Endodermal cell (in vitro differentiated cells): ENCODE measurements at regions not wholly inside any gene's neighbourhood (a gene's known extent, or its start where the extent isn't known, plus 50 kb on each side); places are given as distances from the start of the nearest gene placed in this dataset.

ENCODE experiments used
- DNase-seq: peaks from one replicate; pipeline ENCODE4 v3.0.0-alpha.2; 2017
- H3K27ac ChIP-seq: 2 replicates; pipeline ENCODE4 v1.5.1; 2013; ENCODE audit warnings: mild to moderate bottlenecking, low read depth, low read length, moderate library complexity
- H3K27me3 ChIP-seq: 2 replicates; pipeline ENCODE4 v1.6.1; 2013; ENCODE audit warnings: mild to moderate bottlenecking, low read length, moderate library complexity; ENCODE audit not compliant: insufficient read depth, control insufficient read depth, poor library complexity, severe bottlenecking
- H3K36me3 ChIP-seq: 2 replicates; pipeline ENCODE4 v1.7.0; 2013; ENCODE audit warnings: mild to moderate bottlenecking, low read length, moderate library complexity; ENCODE audit not compliant: control insufficient read depth, insufficient read depth
- H3K4me1 ChIP-seq: one replicate; pipeline ENCODE4 v1.7.0; 2013; ENCODE audit warnings: low read length; ENCODE audit not compliant: control insufficient read depth, insufficient read depth
- H3K4me3 ChIP-seq: 2 replicates; pipeline ENCODE4 v1.5.1; 2013; ENCODE audit warnings: mild to moderate bottlenecking, low read length, moderate library complexity
- H3K9ac ChIP-seq: 2 replicates; pipeline ENCODE4 v1.6.1; 2013; ENCODE audit warnings: mild to moderate bottlenecking, low read length, moderate library complexity; ENCODE audit not compliant: poor library complexity, severe bottlenecking; ENCODE audit errors: extremely low read depth
- H3K9me3 ChIP-seq: 2 replicates; pipeline ENCODE4 v1.6.1; 2013; ENCODE audit warnings: mild to moderate bottlenecking, low read length, moderate library complexity; ENCODE audit not compliant: control insufficient read depth
- H3K27ac Mint-ChIP-seq: 2 replicates; pipeline ENCODE4 v1.8.0; 2020; ENCODE audit warnings: mixed read lengths
- H3K27me3 Mint-ChIP-seq: 2 replicates; pipeline ENCODE4 v1.8.0; 2021; ENCODE audit warnings: mild to moderate bottlenecking, mixed read lengths; ENCODE audit not compliant: insufficient read depth
- H3K36me3 Mint-ChIP-seq: 2 replicates; pipeline ENCODE4 v1.8.0; 2020; ENCODE audit warnings: low read depth, mixed read lengths
- H3K4me1 Mint-ChIP-seq: 2 replicates; pipeline ENCODE4 v1.8.0; 2020; ENCODE audit warnings: mixed read lengths
- H3K4me3 Mint-ChIP-seq: 2 replicates; pipeline ENCODE4 v1.8.0; 2020; ENCODE audit warnings: mild to moderate bottlenecking, moderate library complexity, mixed read lengths
- H3K9me3 Mint-ChIP-seq: 2 replicates; pipeline ENCODE4 v1.8.0; 2020; ENCODE audit warnings: mild to moderate bottlenecking, mixed read lengths
- WGBS, 2 experiments: methylation state at CpG; one replicate each; pipeline versions ENCODE4 v1.1.5 to v1.1.7; 2013; ENCODE audit warnings: missing lambda C conversion rate in 2 of 2, mixed read lengths in 1 of 2; ENCODE audit not compliant: insufficient coverage in 1 of 2, insufficient read length in 1 of 2; 5-methylcytosine and 5-hydroxymethylcytosine counted together
- TF ChIP-seq, protein P1 (sequence below): fragments of 200-600 bp; sonication (generic); conservative IDR thresholded peaks from 2 replicates; pipeline ENCODE4 v1.5.0; 2021; ENCODE audit warnings: antibody characterized with exemption, mild to moderate bottlenecking

- Mint-ChIP-seq H3K36me3 (no peaks in the 10 kb centered on the region), H3K4me1 (peaks cover 36% of the 10 kb centered on the region), H3K4me3 (no peak overlapping the region), H3K9me3 (no peaks in the 10 kb centered on the region), H3K27me3 (no peaks in the 10 kb centered on the region), H3K27ac (no peak overlapping the region)
- Histone ChIP-seq H3K9me3 (no peaks in the 10 kb centered on the region), H3K27ac (no peak overlapping the region), H3K4me1 (peaks cover 8% of the 10 kb centered on the region), H3K9ac (no peak overlapping the region), H3K27me3 (no peaks in the 10 kb centered on the region), H3K4me3 (no peak overlapping the region), H3K36me3 (no peaks in the 10 kb centered on the region)
- TF ChIP-seq, protein P1, sequence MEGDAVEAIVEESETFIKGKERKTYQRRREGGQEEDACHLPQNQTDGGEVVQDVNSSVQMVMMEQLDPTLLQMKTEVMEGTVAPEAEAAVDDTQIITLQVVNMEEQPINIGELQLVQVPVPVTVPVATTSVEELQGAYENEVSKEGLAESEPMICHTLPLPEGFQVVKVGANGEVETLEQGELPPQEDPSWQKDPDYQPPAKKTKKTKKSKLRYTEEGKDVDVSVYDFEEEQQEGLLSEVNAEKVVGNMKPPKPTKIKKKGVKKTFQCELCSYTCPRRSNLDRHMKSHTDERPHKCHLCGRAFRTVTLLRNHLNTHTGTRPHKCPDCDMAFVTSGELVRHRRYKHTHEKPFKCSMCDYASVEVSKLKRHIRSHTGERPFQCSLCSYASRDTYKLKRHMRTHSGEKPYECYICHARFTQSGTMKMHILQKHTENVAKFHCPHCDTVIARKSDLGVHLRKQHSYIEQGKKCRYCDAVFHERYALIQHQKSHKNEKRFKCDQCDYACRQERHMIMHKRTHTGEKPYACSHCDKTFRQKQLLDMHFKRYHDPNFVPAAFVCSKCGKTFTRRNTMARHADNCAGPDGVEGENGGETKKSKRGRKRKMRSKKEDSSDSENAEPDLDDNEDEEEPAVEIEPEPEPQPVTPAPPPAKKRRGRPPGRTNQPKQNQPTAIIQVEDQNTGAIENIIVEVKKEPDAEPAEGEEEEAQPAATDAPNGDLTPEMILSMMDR, result no peak
- DNase-seq, result no peak
- 100% methylated on average over 3 of the region's 3 CpGs; no CpG with 5 or more reads in 1 of the 2 experiments for WGBS, 2 experiments
These were observed 201.9 kb upstream of the PRICKLE1 start for GRCh38 chr12:42791399-42791798.

GRCh38 chr12:42790761-42791151 is 201.2 kb upstream of the PRICKLE1 start:
- Mint-ChIP-seq H3K4me3 (no peak overlapping the region), H3K9me3 (no peaks in the 10 kb centered on the region), H3K4me1 (peaks cover 35% of the 10 kb centered on the region), H3K27me3 (no peaks in the 10 kb centered on the region), H3K27ac (no peak overlapping the region), H3K36me3 (no peaks in the 10 kb centered on the region)
- no peaks in the 10 kb centered on the region for H3K9me3 ChIP-seq
- H3K9ac ChIP-seq, result no peak overlapping the region
- peaks cover 8% of the 10 kb centered on the region for H3K4me1 ChIP-seq
- H3K4me3 ChIP-seq, result no peak overlapping the region
- TF ChIP-seq, protein P1, result no peak
- DNase-seq, result peak; percentile 62
- no peaks in the 10 kb centered on the region for H3K36me3 ChIP-seq
- H3K27ac ChIP-seq, result no peak overlapping the region
- H3K27me3 ChIP-seq, result no peaks in the 10 kb centered on the region

GRCh38 chr12:42789808-42790760 is 200.5 kb upstream of the PRICKLE1 start:
- Histone ChIP-seq H3K27me3 (no peaks in the 10 kb centered on the region), H3K9ac (no peak overlapping the region), H3K4me3 (no peak overlapping the region), H3K36me3 (no peaks in the 10 kb centered on the region), H3K27ac (no peak overlapping the region), H3K4me1 (peaks cover 8% of the 10 kb centered on the region), H3K9me3 (no peaks in the 10 kb centered on the region)
- Mint-ChIP-seq H3K27ac (no peak overlapping the region), H3K9me3 (no peaks in the 10 kb centered on the region), H3K4me1 (peaks cover 33% of the 10 kb centered on the region), H3K4me3 (no peak overlapping the region), H3K27me3 (no peaks in the 10 kb centered on the region), H3K36me3 (no peaks in the 10 kb centered on the region)
- DNase-seq, result no peak
- TF ChIP-seq, protein P1, result no peak
- WGBS, 2 experiments, result 86 to 91% methylated on average over 9 to 15 of the region's 15 CpGs
